GM23338 (cell line): ENCODE measurements at regions not wholly inside any gene's neighbourhood (a gene's known extent, or its start where the extent isn't known, plus 50 kb on each side); places are given as distances from the start of the nearest gene placed in this dataset.

Experiments used
- CREB1 ChIP-seq: fragments of 250-450 bp; sonication (Bioruptor Pico); IDR thresholded peaks from 2 replicates; pipeline ENCODE4 v1.5.0; 2020; ENCODE audit warnings: low read depth, mild to moderate bottlenecking, moderate library complexity
- ETS1 ChIP-seq: IDR thresholded peaks from 2 replicates; pipeline ENCODE4 v1.6.1; 2016; ENCODE audit warnings: antibody characterized with exemption
- EZH2 ChIP-seq: fragments of 200-600 bp; sonication (generic); IDR thresholded peaks from one replicate; pipeline ENCODE4 v1.8.0; 2017; ENCODE audit warnings: antibody characterized with exemption, mild to moderate bottlenecking, low read depth; ENCODE audit not compliant: unreplicated experiment
- EZH2phosphoT487 ChIP-seq: fragments of 200-600 bp; sonication (generic); IDR thresholded peaks from one replicate; pipeline ENCODE4 v1.8.1; 2018; ENCODE audit warnings: antibody characterized with exemption; ENCODE audit not compliant: unreplicated experiment
- JUNB ChIP-seq: IDR thresholded peaks from one replicate; pipeline ENCODE4 v1.6.1; 2016; ENCODE audit warnings: antibody characterized with exemption; ENCODE audit not compliant: unreplicated experiment
- NANOG ChIP-seq: IDR thresholded peaks from 2 replicates; pipeline ENCODE4 v1.6.1; 2016; ENCODE audit warnings: antibody characterized with exemption, borderline replicate concordance
- POLR2AphosphoS5 ChIP-seq: IDR thresholded peaks from 2 replicates; pipeline ENCODE4 v1.6.1; 2016; ENCODE audit warnings: antibody characterized with exemption, low read depth
- STAT1 ChIP-seq: IDR thresholded peaks from one replicate; pipeline ENCODE4 v1.6.1; 2016; ENCODE audit warnings: antibody characterized with exemption; ENCODE audit not compliant: unreplicated experiment
- ZNF114 ChIP-seq: fragments of 250-450 bp; sonication (Bioruptor Pico); IDR thresholded peaks from 2 replicates; pipeline ENCODE4 v1.5.0; 2020; ENCODE audit warnings: mild to moderate bottlenecking, moderate library complexity
- ZNF331 ChIP-seq: fragments of 250-450 bp; sonication (Bioruptor Pico); IDR thresholded peaks from 2 replicates; pipeline ENCODE4 v1.5.0; 2020; ENCODE audit warnings: low read depth, mild to moderate bottlenecking, moderate library complexity
- TF ChIP-seq, protein P1 (sequence below), 2 experiments: fragments of 200-600 bp in 1 of 2; sonication (generic) in 1 of 2; conservative IDR thresholded peaks; 2 replicates each; pipeline versions ENCODE4 v1.5.1 to v1.6.1; 2016 to 2017; ENCODE audit warnings: antibody characterized with exemption in 2 of 2, low read depth in 2 of 2, mild to moderate bottlenecking in 2 of 2, moderate library complexity in 1 of 2
- TF ChIP-seq, protein P2 (sequence below): IDR thresholded peaks from one replicate; pipeline ENCODE4 v1.6.1; 2018; ENCODE audit warnings: antibody characterized with exemption; ENCODE audit not compliant: unreplicated experiment
- TF ChIP-seq, protein P3 (sequence below): fragments of 250-450 bp; sonication (Bioruptor Pico); IDR thresholded peaks from 2 replicates; pipeline ENCODE4 v1.5.0; 2020; ENCODE audit warnings: mild to moderate bottlenecking, moderate library complexity

- TF ChIP-seq, protein P1, sequence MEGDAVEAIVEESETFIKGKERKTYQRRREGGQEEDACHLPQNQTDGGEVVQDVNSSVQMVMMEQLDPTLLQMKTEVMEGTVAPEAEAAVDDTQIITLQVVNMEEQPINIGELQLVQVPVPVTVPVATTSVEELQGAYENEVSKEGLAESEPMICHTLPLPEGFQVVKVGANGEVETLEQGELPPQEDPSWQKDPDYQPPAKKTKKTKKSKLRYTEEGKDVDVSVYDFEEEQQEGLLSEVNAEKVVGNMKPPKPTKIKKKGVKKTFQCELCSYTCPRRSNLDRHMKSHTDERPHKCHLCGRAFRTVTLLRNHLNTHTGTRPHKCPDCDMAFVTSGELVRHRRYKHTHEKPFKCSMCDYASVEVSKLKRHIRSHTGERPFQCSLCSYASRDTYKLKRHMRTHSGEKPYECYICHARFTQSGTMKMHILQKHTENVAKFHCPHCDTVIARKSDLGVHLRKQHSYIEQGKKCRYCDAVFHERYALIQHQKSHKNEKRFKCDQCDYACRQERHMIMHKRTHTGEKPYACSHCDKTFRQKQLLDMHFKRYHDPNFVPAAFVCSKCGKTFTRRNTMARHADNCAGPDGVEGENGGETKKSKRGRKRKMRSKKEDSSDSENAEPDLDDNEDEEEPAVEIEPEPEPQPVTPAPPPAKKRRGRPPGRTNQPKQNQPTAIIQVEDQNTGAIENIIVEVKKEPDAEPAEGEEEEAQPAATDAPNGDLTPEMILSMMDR (conservative IDR thresholded peaks at IDR 0.05; ENCODE audit: low read depth in 2 of 2): peak; percentile 34 to 54; a peak in 3 of 4 replicates
- TF ChIP-seq POLR2AphosphoS5 (no peak), EZH2 (no peak), EZH2phosphoT487 (no peak), ETS1 (no peak), JUNB (no peak), CREB1 (CRISPR knock-in tag) (no peak), ZNF331 (no peak), STAT1 (no peak), ZNF114 (no peak), NANOG (no peak)
- TF ChIP-seq, protein P2, sequence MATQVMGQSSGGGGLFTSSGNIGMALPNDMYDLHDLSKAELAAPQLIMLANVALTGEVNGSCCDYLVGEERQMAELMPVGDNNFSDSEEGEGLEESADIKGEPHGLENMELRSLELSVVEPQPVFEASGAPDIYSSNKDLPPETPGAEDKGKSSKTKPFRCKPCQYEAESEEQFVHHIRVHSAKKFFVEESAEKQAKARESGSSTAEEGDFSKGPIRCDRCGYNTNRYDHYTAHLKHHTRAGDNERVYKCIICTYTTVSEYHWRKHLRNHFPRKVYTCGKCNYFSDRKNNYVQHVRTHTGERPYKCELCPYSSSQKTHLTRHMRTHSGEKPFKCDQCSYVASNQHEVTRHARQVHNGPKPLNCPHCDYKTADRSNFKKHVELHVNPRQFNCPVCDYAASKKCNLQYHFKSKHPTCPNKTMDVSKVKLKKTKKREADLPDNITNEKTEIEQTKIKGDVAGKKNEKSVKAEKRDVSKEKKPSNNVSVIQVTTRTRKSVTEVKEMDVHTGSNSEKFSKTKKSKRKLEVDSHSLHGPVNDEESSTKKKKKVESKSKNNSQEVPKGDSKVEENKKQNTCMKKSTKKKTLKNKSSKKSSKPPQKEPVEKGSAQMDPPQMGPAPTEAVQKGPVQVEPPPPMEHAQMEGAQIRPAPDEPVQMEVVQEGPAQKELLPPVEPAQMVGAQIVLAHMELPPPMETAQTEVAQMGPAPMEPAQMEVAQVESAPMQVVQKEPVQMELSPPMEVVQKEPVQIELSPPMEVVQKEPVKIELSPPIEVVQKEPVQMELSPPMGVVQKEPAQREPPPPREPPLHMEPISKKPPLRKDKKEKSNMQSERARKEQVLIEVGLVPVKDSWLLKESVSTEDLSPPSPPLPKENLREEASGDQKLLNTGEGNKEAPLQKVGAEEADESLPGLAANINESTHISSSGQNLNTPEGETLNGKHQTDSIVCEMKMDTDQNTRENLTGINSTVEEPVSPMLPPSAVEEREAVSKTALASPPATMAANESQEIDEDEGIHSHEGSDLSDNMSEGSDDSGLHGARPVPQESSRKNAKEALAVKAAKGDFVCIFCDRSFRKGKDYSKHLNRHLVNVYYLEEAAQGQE: no peak
- TF ChIP-seq, protein P3, sequence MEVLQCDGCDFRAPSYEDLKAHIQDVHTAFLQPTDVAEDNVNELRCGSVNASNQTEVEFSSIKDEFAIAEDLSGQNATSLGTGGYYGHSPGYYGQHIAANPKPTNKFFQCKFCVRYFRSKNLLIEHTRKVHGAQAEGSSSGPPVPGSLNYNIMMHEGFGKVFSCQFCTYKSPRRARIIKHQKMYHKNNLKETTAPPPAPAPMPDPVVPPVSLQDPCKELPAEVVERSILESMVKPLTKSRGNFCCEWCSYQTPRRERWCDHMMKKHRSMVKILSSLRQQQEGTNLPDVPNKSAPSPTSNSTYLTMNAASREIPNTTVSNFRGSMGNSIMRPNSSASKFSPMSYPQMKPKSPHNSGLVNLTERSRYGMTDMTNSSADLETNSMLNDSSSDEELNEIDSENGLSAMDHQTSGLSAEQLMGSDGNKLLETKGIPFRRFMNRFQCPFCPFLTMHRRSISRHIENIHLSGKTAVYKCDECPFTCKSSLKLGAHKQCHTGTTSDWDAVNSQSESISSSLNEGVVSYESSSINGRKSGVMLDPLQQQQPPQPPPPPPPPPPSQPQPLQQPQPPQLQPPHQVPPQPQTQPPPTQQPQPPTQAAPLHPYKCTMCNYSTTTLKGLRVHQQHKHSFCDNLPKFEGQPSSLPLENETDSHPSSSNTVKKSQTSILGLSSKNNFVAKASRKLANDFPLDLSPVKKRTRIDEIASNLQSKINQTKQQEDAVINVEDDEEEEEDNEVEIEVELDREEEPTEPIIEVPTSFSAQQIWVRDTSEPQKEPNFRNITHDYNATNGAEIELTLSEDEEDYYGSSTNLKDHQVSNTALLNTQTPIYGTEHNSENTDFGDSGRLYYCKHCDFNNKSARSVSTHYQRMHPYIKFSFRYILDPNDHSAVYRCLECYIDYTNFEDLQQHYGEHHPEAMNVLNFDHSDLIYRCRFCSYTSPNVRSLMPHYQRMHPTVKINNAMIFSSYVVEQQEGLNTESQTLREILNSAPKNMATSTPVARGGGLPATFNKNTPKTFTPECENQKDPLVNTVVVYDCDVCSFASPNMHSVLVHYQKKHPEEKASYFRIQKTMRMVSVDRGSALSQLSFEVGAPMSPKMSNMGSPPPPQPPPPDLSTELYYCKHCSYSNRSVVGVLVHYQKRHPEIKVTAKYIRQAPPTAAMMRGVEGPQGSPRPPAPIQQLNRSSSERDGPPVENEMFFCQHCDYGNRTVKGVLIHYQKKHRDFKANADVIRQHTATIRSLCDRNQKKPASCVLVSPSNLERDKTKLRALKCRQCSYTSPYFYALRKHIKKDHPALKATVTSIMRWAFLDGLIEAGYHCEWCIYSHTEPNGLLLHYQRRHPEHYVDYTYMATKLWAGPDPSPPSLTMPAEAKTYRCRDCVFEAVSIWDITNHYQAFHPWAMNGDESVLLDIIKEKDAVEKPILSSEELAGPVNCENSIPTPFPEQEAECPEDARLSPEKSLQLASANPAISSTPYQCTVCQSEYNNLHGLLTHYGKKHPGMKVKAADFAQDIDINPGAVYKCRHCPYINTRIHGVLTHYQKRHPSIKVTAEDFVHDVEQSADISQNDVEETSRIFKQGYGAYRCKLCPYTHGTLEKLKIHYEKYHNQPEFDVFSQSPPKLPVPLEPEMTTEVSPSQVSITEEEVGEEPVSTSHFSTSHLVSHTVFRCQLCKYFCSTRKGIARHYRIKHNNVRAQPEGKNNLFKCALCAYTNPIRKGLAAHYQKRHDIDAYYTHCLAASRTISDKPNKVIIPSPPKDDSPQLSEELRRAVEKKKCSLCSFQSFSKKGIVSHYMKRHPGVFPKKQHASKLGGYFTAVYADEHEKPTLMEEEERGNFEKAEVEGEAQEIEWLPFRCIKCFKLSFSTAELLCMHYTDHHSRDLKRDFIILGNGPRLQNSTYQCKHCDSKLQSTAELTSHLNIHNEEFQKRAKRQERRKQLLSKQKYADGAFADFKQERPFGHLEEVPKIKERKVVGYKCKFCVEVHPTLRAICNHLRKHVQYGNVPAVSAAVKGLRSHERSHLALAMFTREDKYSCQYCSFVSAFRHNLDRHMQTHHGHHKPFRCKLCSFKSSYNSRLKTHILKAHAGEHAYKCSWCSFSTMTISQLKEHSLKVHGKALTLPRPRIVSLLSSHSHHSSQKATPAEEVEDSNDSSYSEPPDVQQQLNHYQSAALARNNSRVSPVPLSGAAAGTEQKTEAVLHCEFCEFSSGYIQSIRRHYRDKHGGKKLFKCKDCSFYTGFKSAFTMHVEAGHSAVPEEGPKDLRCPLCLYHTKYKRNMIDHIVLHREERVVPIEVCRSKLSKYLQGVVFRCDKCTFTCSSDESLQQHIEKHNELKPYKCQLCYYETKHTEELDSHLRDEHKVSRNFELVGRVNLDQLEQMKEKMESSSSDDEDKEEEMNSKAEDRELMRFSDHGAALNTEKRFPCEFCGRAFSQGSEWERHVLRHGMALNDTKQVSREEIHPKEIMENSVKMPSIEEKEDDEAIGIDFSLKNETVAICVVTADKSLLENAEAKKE (CRISPR knock-in tag): no peak
Observed at GRCh38 chr2:4110273-4110672, 406.9 kb downstream of the DCDC2C start.
